ENCODE measurements at regions not wholly inside any gene's neighbourhood (a gene's known extent, or its start where the extent isn't known, plus 50 kb on each side); places are given as distances from the start of the nearest gene placed in this dataset.

- no peak for TF ChIP-seq REPIN1 (CRISPR knock-in tag; IDR thresholded peaks at IDR 0.05; ENCODE audit: borderline replicate concordance, low read depth)
- no peak for TF ChIP-seq MXI1 (IDR thresholded peaks at IDR 0.05; ENCODE audit: borderline replicate concordance, low read depth, low read length)
- TF ChIP-seq EP300 (IDR thresholded peaks at IDR 0.05; ENCODE audit: low read depth in 2 of 2, low read length in 2 of 2) = no peak
- TF ChIP-seq EP300 (CRISPR knock-in tag; IDR thresholded peaks at IDR 0.05; ENCODE audit: borderline replicate concordance) = no peak
- TF ChIP-seq SETDB1 (CRISPR knock-in tag; IDR thresholded peaks at IDR 0.05; ENCODE audit: borderline replicate concordance) = no peak
- TF ChIP-seq ZFX (CRISPR knock-in tag; IDR thresholded peaks at IDR 0.05; ENCODE audit: low read depth) = no peak
- TF ChIP-seq ELF1 (CRISPR knock-in tag; IDR thresholded peaks at IDR 0.05) = no peak
- TF ChIP-seq ZNF276 (CRISPR knock-in tag; IDR thresholded peaks at IDR 0.05; ENCODE audit: low read depth) = no peak
- TF ChIP-seq SUZ12 (IDR thresholded peaks at IDR 0.05; ENCODE audit: low read depth, low read length) = no peak
- no peak for TF ChIP-seq KLF6 (CRISPR knock-in tag; IDR thresholded peaks at IDR 0.05)
- no peak for TF ChIP-seq ZNF496 (CRISPR knock-in tag; IDR thresholded peaks at IDR 0.05; ENCODE audit: insufficient replicate concordance)
- TF ChIP-seq ZKSCAN8 (CRISPR knock-in tag; IDR thresholded peaks at IDR 0.05; ENCODE audit: borderline replicate concordance) = no peak
- TF ChIP-seq MED1 (CRISPR knock-in tag; IDR thresholded peaks at IDR 0.05) = no peak
- TF ChIP-seq CTCF (CRISPR knock-in tag; IDR thresholded peaks at IDR 0.05) = no peak
- TF ChIP-seq PBX2 (CRISPR knock-in tag; IDR thresholded peaks at IDR 0.05) = no peak
These were observed 1938.4 kb upstream of the C9orf72 start for GRCh38 chr9:29511680-29512079.
